Testis (tissue), 2 donors: ENCODE measurements at regions not wholly inside any gene's neighbourhood (a gene's known extent, or its start where the extent isn't known, plus 50 kb on each side); places are given as distances from the start of the nearest gene placed in this dataset.

ENCODE experiments used
- DNase-seq: peaks from one replicate; pipeline ENCODE4 v3.0.0-alpha.2; 2019
- H3K27ac ChIP-seq, 2 donors: fragments of 200-600 bp; sonication (generic); one replicate each; pipeline ENCODE4 v1.5.1; 2019
- H3K27me3 ChIP-seq: fragments of 200-600 bp; sonication (generic); one replicate; pipeline ENCODE4 v1.5.1; 2019
- H3K36me3 ChIP-seq: fragments of 200-600 bp; sonication (generic); one replicate; pipeline ENCODE4 v1.5.1; 2017; ENCODE audit warnings: low read depth; ENCODE audit errors: missing control alignments
- H3K4me1 ChIP-seq: fragments of 200-600 bp; sonication (generic); one replicate; pipeline ENCODE4 v1.5.1; 2019
- H3K4me3 ChIP-seq, 2 donors: fragments of 200-600 bp; sonication (generic); one replicate each; pipeline ENCODE4 v1.5.1; 2017 to 2019
- H3K9me3 ChIP-seq: fragments of 200-600 bp; sonication (generic); one replicate; pipeline ENCODE4 v1.5.1; 2017
- POLR2A ChIP-seq: fragments of 450-650 bp; IDR thresholded peaks from one replicate; pipeline ENCODE4 v1.6.1; 2017; ENCODE audit warnings: antibody characterized with exemption, mild to moderate bottlenecking, moderate library complexity
- WGBS, 2 donors: methylation state at CpG; one replicate each; pipeline ENCODE4 v1.1.5; 2018; 5-methylcytosine and 5-hydroxymethylcytosine counted together
- intact Hi-C: fragments of 100-400 bp; cut with DNase I; formaldehyde crosslinking; loops from one replicate; pipeline ENCODE4 v1.15.1; 2023; ENCODE audit warnings: low total_unique reads
- TF ChIP-seq, protein P1 (sequence below), 3 experiments: fragments of 450-650 bp in 2 of 3; fragments of 200-600 bp in 1 of 3; sonication (generic) in 1 of 3; IDR thresholded peaks; one replicate each; pipeline ENCODE4 v1.5.1; 2016 to 2019; ENCODE audit warnings: antibody characterized with exemption in 3 of 3, mild to moderate bottlenecking in 2 of 3, moderate library complexity in 1 of 3

- Histone ChIP-seq H3K4me3 (no peak overlapping the region), H3K36me3 (no peaks in the 10 kb centered on the region), H3K27ac (no peak overlapping the region), H3K27me3 (no peaks in the 10 kb centered on the region), H3K9me3 (no peaks in the 10 kb centered on the region), H3K4me1 (no peaks in the 10 kb centered on the region)
- 32 to 50% methylated on average over 5 of the region's 5 CpGs for WGBS, 2 donors
- DNase-seq, result no peak
- intact Hi-C loops, result no loop called here
- TF ChIP-seq, protein P1, sequence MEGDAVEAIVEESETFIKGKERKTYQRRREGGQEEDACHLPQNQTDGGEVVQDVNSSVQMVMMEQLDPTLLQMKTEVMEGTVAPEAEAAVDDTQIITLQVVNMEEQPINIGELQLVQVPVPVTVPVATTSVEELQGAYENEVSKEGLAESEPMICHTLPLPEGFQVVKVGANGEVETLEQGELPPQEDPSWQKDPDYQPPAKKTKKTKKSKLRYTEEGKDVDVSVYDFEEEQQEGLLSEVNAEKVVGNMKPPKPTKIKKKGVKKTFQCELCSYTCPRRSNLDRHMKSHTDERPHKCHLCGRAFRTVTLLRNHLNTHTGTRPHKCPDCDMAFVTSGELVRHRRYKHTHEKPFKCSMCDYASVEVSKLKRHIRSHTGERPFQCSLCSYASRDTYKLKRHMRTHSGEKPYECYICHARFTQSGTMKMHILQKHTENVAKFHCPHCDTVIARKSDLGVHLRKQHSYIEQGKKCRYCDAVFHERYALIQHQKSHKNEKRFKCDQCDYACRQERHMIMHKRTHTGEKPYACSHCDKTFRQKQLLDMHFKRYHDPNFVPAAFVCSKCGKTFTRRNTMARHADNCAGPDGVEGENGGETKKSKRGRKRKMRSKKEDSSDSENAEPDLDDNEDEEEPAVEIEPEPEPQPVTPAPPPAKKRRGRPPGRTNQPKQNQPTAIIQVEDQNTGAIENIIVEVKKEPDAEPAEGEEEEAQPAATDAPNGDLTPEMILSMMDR (IDR thresholded peaks at IDR 0.05), result no peak
- TF ChIP-seq POLR2A, result no peak
Observed at GRCh38 chr12:103140286-103140685, 182.8 kb downstream of the ASCL1 start.

- Histone ChIP-seq H3K4me1 (no peaks in the 10 kb centered on the region), H3K27me3 (no peaks in the 10 kb centered on the region), H3K36me3 (no peaks in the 10 kb centered on the region), H3K4me3 (no peak overlapping the region), H3K9me3 (no peaks in the 10 kb centered on the region), H3K27ac (no peak overlapping the region)
- no peak for TF ChIP-seq POLR2A
- TF ChIP-seq, protein P1 (IDR thresholded peaks at IDR 0.05), result no peak
- no peak for DNase-seq
- WGBS, 2 donors, result 71 to 74% methylated on average over 5 of the region's 5 CpGs
- intact Hi-C loops, result no loop called here
Observed at GRCh38 chr12:103144278-103144677, 186.8 kb downstream of the ASCL1 start.

DNA sequence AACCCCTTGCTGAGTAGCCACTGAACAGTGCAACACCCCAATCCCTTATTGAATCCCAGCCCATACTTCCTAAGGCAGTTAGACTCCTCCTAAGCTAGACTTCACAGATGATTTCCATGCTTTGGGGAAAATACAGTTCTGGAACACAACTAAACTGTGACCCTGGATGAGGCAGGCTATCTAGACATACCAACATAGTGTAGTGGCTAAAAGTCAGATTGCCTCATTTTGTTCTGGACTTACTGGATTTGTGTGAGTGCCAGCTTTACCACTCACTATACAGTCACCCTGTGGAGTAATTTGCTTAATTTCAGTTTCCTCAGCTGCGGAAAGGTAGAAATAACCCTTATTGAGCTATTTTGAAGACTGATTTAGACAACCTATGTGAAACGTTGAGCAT is 203.1 kb downstream of the ASCL1 start:
- Histone ChIP-seq H3K4me1 (no peaks in the 10 kb centered on the region), H3K4me3 (no peak overlapping the region), H3K36me3 (no peaks in the 10 kb centered on the region), H3K9me3 (no peaks in the 10 kb centered on the region), H3K27ac (no peak overlapping the region), H3K27me3 (no peaks in the 10 kb centered on the region)
- no peak for DNase-seq
- intact Hi-C loops, result no loop called here
- no peak for TF ChIP-seq POLR2A
- TF ChIP-seq, protein P1 (IDR thresholded peaks at IDR 0.05), result no peak
- WGBS, 2 donors, result 86 to 87% methylated on average over 2 of the region's 2 CpGs

GRCh38 chr12:103161582-103162362 is 204.3 kb downstream of the ASCL1 start:
- no peaks in the 10 kb centered on the region for H3K4me1 ChIP-seq
- H3K4me3 ChIP-seq, result no peak overlapping the region
- intact Hi-C loops, result no loop called here
- WGBS, 2 donors, result 81 to 89% methylated on average over 5 of the region's 5 CpGs
- H3K27ac ChIP-seq, result no peak overlapping the region
- no peaks in the 10 kb centered on the region for H3K36me3 ChIP-seq
- H3K9me3 ChIP-seq, result no peaks in the 10 kb centered on the region
- TF ChIP-seq, protein P1 (IDR thresholded peaks at IDR 0.05), result no peak
- TF ChIP-seq POLR2A, result no peak
- no peaks in the 10 kb centered on the region for H3K27me3 ChIP-seq
- DNase-seq, result no peak

DNA sequence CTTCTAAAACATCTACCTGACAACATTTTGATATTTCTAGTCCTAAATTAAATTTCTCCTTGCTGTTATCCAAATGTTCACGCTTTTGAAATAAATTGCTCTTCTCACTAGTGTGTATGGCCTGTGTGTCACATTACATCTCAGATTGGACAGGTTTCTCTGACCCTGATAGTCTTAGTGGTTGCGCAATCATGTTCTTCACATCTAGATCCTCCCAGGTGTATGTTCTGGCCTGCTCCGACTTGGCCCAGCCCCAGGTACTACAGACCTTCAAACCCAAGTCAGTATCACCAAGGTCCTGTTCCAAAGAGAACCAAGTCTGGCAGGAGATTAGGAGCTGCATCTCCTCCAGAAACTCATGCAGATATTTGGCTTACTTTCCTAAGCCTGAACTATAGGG is 209.5 kb downstream of the ASCL1 start:
- TF ChIP-seq, protein P1 (IDR thresholded peaks at IDR 0.05), result no peak
- no peak for TF ChIP-seq POLR2A
- H3K27ac ChIP-seq, result no peak overlapping the region
- DNase-seq, result no peak
- WGBS, 2 donors, result 89 to 91% methylated on average over 3 of the region's 3 CpGs
- intact Hi-C loops, result no loop called here
- H3K36me3 ChIP-seq, result no peaks in the 10 kb centered on the region
- H3K27me3 ChIP-seq, result no peaks in the 10 kb centered on the region
- H3K9me3 ChIP-seq, result no peaks in the 10 kb centered on the region
- H3K4me1 ChIP-seq, result no peaks in the 10 kb centered on the region
- no peak overlapping the region for H3K4me3 ChIP-seq
